GM12873 (cell line): ENCODE measurements at regions not wholly inside any gene's neighbourhood (a gene's known extent, or its start where the extent isn't known, plus 50 kb on each side); places are given as distances from the start of the nearest gene placed in this dataset.

Experiments used
- TF ChIP-seq, protein P1 (sequence below): IDR thresholded peaks from 2 replicates; pipeline ENCODE4 v1.5.1; 2012; ENCODE audit warnings: low read depth, mild to moderate bottlenecking, moderate library complexity, low read length, control low read depth; ENCODE audit not compliant: insufficient read depth; ENCODE audit errors: missing control alignments

DNA sequence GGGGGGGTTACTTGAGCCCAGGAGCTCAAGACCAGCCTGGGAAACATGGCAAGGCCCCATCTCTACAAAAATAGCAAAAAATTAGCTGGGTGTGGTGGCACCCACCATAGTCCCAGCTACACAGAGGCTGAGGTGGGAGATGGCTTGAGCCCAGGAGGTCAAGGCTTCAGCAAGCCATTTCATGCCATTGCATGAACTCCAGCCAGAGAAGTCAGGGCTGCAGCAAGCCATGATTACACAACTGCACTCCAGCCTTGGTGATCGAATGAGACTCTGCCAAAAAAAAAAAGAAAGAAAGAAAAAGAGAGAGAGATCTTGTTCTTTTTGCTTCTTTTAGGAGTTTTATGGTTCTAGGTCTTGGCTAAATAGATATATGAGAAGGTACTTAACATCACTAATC is 200.2 kb upstream of the PHYHIPL start:
- TF ChIP-seq, protein P1, sequence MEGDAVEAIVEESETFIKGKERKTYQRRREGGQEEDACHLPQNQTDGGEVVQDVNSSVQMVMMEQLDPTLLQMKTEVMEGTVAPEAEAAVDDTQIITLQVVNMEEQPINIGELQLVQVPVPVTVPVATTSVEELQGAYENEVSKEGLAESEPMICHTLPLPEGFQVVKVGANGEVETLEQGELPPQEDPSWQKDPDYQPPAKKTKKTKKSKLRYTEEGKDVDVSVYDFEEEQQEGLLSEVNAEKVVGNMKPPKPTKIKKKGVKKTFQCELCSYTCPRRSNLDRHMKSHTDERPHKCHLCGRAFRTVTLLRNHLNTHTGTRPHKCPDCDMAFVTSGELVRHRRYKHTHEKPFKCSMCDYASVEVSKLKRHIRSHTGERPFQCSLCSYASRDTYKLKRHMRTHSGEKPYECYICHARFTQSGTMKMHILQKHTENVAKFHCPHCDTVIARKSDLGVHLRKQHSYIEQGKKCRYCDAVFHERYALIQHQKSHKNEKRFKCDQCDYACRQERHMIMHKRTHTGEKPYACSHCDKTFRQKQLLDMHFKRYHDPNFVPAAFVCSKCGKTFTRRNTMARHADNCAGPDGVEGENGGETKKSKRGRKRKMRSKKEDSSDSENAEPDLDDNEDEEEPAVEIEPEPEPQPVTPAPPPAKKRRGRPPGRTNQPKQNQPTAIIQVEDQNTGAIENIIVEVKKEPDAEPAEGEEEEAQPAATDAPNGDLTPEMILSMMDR = no peak

DNA sequence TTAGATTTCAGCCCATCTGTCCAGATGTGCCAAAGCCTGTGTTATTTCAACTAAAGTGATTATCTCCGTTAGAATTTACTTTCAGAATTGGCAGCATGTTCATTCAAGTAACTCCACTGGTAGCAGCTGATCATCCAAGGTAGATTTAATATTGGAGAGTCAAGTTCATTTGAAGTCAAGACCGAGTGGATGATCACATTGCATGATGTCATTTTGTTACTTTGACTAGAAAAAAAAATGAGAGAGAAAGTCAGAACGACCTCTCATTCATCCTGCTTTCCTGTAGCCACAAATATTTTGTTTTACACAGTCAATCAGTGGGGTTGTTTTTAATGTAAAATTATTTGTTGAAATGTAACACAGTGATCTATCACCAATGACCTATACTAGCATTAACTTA is 196.7 kb upstream of the PHYHIPL start:
- TF ChIP-seq, protein P1 = no peak

DNA sequence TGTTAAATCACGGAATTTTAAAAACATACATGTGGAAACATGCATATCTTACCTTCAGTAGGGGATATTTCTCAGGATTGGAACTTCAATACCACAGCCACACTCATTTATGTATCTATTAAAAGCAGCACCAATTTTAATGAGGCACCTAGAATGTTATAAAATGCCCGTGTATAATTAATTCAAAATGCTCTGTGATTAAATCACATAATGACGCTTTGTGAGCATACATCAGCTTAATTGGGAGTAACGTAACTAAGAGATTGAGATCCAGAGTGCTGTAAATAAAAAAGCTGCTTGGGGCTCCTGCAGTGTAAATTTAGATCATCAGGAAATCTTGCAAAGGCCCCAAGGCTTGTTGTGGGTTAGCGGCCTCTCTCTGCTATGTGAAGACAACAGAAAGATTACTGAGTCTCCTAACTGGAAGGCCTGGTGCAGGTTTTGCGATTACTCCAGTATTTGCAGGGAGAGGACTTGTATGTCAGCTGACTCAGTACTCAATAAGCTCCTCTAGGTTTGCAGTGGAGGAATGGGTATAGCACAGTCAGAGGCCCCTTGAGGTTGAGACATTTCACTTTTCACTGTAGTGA is 195.5 kb upstream of the PHYHIPL start:
- TF ChIP-seq, protein P1 = no peak

DNA sequence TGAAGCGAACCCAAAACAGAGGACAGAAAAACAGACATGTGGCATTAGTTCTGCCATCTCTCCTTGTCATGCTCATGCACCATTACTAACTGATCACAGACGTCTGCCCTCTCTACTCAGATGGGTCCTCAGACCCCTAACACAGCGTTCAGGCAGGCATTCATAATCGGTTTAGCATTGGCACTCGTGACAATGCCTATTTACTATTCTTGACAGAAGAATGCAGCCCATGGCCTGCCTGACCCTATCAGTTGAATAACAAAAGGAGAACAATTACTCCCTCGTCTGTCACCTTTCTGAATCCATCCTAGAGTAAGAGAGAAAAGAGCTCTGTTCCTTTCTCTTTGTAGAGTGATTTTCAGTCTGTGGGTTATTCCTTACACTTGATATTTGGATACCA is 194.6 kb upstream of the PHYHIPL start:
- TF ChIP-seq, protein P1 = no peak

DNA sequence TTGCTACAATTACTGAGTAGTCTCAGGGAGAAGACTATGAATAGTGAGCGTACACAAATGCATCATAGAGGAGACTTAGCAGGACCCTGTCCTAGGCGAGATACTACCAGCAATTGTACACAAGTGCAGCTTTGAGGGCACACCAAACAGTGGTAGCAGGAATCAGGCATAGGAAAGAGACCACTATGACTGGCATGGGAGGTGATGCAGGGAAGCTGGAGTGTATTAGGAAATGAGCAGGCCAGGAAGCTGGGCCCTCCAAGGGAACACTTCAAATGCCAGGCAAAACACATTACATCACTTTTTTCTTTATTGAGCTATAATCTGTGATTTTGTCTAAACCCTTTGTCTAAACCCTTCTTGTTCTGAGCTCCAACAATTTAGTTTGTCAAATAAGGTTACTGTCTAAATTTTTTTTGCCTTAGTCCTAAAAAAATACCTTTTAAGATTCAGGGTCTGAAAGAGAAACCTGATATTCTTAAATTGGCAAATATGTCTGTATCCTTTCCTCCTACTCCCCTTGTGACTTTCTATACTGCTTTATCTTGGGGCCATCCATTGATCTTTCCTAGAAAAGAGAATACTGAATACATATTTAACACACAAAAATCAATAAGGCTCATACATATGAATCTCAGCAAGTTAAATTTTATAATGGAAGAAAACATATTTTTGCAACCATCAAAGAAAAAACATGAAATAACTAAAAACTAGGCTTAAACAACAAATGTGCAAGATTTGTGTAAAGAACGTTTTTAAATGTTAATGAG is 193.8 kb upstream of the PHYHIPL start:
- TF ChIP-seq, protein P1 = no peak

DNA sequence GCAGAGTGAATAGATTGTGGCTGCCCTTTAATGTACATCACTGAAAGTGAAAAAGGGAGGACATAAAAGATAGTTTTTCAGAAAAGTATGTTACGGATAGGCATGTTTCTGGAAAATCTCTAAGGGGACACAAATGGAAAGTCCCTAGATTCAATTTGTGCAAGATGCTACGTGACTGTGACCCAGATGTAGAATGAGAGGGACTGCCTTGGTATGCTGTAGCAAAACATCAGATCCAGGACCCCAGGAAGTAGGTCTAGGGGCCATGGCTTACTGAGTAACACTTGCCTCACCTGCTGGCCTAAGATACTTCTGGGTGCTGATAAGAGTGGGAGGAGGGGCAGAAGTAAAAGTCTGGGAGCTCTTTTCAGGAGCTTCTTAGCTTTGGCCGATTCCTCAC is 191.2 kb upstream of the PHYHIPL start:
- TF ChIP-seq, protein P1 = no peak

DNA sequence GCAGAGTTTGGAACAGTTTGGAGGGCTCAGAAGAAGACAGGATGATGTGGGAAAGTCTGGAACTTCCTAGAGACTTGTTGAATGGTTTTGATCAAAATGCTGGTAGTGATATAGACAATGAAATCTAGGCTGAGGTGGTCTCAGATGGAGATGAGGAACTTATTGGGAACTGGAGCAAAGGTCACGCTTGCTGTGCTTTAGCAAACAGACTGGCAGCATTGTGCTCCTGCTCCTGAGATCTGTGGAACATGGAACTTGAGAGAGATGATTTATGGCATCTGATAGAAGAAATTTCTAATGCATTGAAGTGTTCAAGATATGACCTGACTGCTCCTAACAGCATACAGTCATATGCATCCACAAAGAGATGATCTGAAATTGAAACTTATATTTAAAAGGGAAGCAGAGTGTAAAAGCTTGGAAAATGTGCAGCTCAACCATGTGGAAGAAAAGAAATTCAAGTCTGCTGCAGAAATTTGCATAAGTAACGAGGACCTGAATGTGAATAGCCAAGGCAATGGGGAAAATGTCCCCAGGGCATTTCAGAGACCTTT is 186.9 kb upstream of the PHYHIPL start:
- TF ChIP-seq, protein P1 = no peak
